ENCODE measurements at regions not wholly inside any gene's neighbourhood (a gene's known extent, or its start where the extent isn't known, plus 50 kb on each side); places are given as distances from the start of the nearest gene placed in this dataset.

- Histone ChIP-seq H3K36me3 (ENCODE audit: control insufficient read depth, insufficient read depth, low read length) (no peaks in the 10 kb centered on the region), H3K4me1 (ENCODE audit: control insufficient read depth, insufficient read depth, low read length) (no peaks in the 10 kb centered on the region), H3K27ac (ENCODE audit: low read length) (no peak overlapping the region), H3K27me3 (ENCODE audit: control insufficient read depth, insufficient read depth, low read length) (no peaks in the 10 kb centered on the region), H3K9me3 (replicated peaks; ENCODE audit: control insufficient read depth, low read depth, low read length) (peaks cover 6% of the 10 kb centered on the region), H3K4me3 (ENCODE audit: low read length) (no peak overlapping the region)
- DNase-seq, result no peak
Measured at GRCh38 chr3:189548053-189548452, 83.1 kb upstream of the TP63 start.

- Histone ChIP-seq H3K4me3 (ENCODE audit: low read length) (no peak overlapping the region), H3K4me1 (ENCODE audit: control insufficient read depth, insufficient read depth, low read length) (no peaks in the 10 kb centered on the region), H3K27me3 (ENCODE audit: control insufficient read depth, insufficient read depth, low read length) (no peaks in the 10 kb centered on the region), H3K27ac (ENCODE audit: low read length) (no peak overlapping the region), H3K9me3 (replicated peaks; ENCODE audit: control insufficient read depth, low read depth, low read length) (peaks cover 6% of the 10 kb centered on the region), H3K36me3 (ENCODE audit: control insufficient read depth, insufficient read depth, low read length) (no peaks in the 10 kb centered on the region)
- DNase-seq, result no peak
- no CpG with 5 or more reads among the region's 2 CpGs for WGBS (ENCODE audit: insufficient coverage)
Measured at GRCh38 chr3:189551007-189551406, 80.2 kb upstream of the TP63 start.

- Histone ChIP-seq H3K27ac (ENCODE audit: low read length) (no peak overlapping the region), H3K9me3 (replicated peaks; ENCODE audit: control insufficient read depth, low read depth, low read length) (peaks cover 3% of the 10 kb centered on the region), H3K36me3 (ENCODE audit: control insufficient read depth, insufficient read depth, low read length) (no peaks in the 10 kb centered on the region), H3K27me3 (ENCODE audit: control insufficient read depth, insufficient read depth, low read length) (no peaks in the 10 kb centered on the region), H3K4me1 (ENCODE audit: control insufficient read depth, insufficient read depth, low read length) (no peaks in the 10 kb centered on the region), H3K4me3 (ENCODE audit: low read length) (no peak overlapping the region)
- 69% methylated on average over 7 of the region's 8 CpGs for WGBS (ENCODE audit: insufficient coverage)
- no peak for DNase-seq
Measured at GRCh38 chr3:189554868-189555557, 76.2 kb upstream of the TP63 start.

- WGBS (ENCODE audit: insufficient coverage), result no CpG with 5 or more reads among the region's 1 CpG
- H3K4me3 ChIP-seq (ENCODE audit: low read length), result no peak overlapping the region
Measured at GRCh38 chr3:189555558-189555881, 75.7 kb upstream of the TP63 start.

GRCh38 chr3:189557824-189558223 lies 73.4 kb upstream of the TP63 start:
- no CpG with 5 or more reads among the region's 3 CpGs for WGBS (ENCODE audit: insufficient coverage)
- Histone ChIP-seq H3K27ac (ENCODE audit: low read length) (no peak overlapping the region), H3K9me3 (replicated peaks; ENCODE audit: control insufficient read depth, low read depth, low read length) (no peaks in the 10 kb centered on the region), H3K27me3 (ENCODE audit: control insufficient read depth, insufficient read depth, low read length) (no peaks in the 10 kb centered on the region), H3K4me3 (ENCODE audit: low read length) (no peak overlapping the region), H3K4me1 (ENCODE audit: control insufficient read depth, insufficient read depth, low read length) (no peaks in the 10 kb centered on the region), H3K36me3 (ENCODE audit: control insufficient read depth, insufficient read depth, low read length) (no peaks in the 10 kb centered on the region)
- no peak for DNase-seq

More at GRCh38 chr3:189555558-189555881, 75.7 kb upstream of the TP63 start:
- Histone ChIP-seq H3K9me3 (replicated peaks; ENCODE audit: control insufficient read depth, low read depth, low read length) (no peaks in the 10 kb centered on the region), H3K27ac (ENCODE audit: low read length) (no peak overlapping the region), H3K36me3 (ENCODE audit: control insufficient read depth, insufficient read depth, low read length) (no peaks in the 10 kb centered on the region), H3K4me1 (ENCODE audit: control insufficient read depth, insufficient read depth, low read length) (no peaks in the 10 kb centered on the region), H3K27me3 (ENCODE audit: control insufficient read depth, insufficient read depth, low read length) (no peaks in the 10 kb centered on the region)
- no peak for DNase-seq

GRCh38 chr3:189561256-189561655 lies 69.9 kb upstream of the TP63 start:
- DNase-seq, result no peak
- no peak overlapping the region for H3K27ac ChIP-seq (ENCODE audit: low read length)
- H3K4me3 ChIP-seq (ENCODE audit: low read length), result no peak overlapping the region
- H3K27me3 ChIP-seq (ENCODE audit: control insufficient read depth, insufficient read depth, low read length), result no peaks in the 10 kb centered on the region
- H3K36me3 ChIP-seq (ENCODE audit: control insufficient read depth, insufficient read depth, low read length), result no peaks in the 10 kb centered on the region
- no peaks in the 10 kb centered on the region for H3K4me1 ChIP-seq (ENCODE audit: control insufficient read depth, insufficient read depth, low read length)
- no peaks in the 10 kb centered on the region for H3K9me3 ChIP-seq (replicated peaks; ENCODE audit: control insufficient read depth, low read depth, low read length)
- 83% methylated on average over 1 of the region's 2 CpGs for WGBS (ENCODE audit: insufficient coverage)

GRCh38 chr3:189563853-189564563 lies 67.2 kb upstream of the TP63 start:
- 0% methylated on average over 1 of the region's 6 CpGs for WGBS (ENCODE audit: insufficient coverage)
- Histone ChIP-seq H3K27me3 (ENCODE audit: control insufficient read depth, insufficient read depth, low read length) (no peaks in the 10 kb centered on the region), H3K36me3 (ENCODE audit: control insufficient read depth, insufficient read depth, low read length) (no peaks in the 10 kb centered on the region), H3K9me3 (replicated peaks; ENCODE audit: control insufficient read depth, low read depth, low read length) (no peaks in the 10 kb centered on the region), H3K27ac (ENCODE audit: low read length) (no peak overlapping the region), H3K4me1 (ENCODE audit: control insufficient read depth, insufficient read depth, low read length) (no peaks in the 10 kb centered on the region), H3K4me3 (ENCODE audit: low read length) (no peak overlapping the region)
- DNase-seq, result no peak

GRCh38 chr3:189566550-189567130 lies 64.5 kb upstream of the TP63 start:
- 71% methylated on average over 1 of the region's 2 CpGs for WGBS (ENCODE audit: insufficient coverage)
- Histone ChIP-seq H3K9me3 (replicated peaks; ENCODE audit: control insufficient read depth, low read depth, low read length) (no peaks in the 10 kb centered on the region), H3K27ac (ENCODE audit: low read length) (no peak overlapping the region), H3K4me1 (ENCODE audit: control insufficient read depth, insufficient read depth, low read length) (no peaks in the 10 kb centered on the region), H3K4me3 (ENCODE audit: low read length) (no peak overlapping the region), H3K36me3 (ENCODE audit: control insufficient read depth, insufficient read depth, low read length) (no peaks in the 10 kb centered on the region), H3K27me3 (ENCODE audit: control insufficient read depth, insufficient read depth, low read length) (no peaks in the 10 kb centered on the region)
- no peak for DNase-seq

GRCh38 chr3:189567322-189567721 lies 63.9 kb upstream of the TP63 start:
- WGBS (ENCODE audit: insufficient coverage), result no CpG with 5 or more reads among the region's 2 CpGs
- Histone ChIP-seq H3K36me3 (ENCODE audit: control insufficient read depth, insufficient read depth, low read length) (no peaks in the 10 kb centered on the region), H3K4me1 (ENCODE audit: control insufficient read depth, insufficient read depth, low read length) (no peaks in the 10 kb centered on the region)

GRCh38 chr3:189567766-189568420 lies 63.3 kb upstream of the TP63 start:
- H3K27me3 ChIP-seq (ENCODE audit: control insufficient read depth, insufficient read depth, low read length), result no peaks in the 10 kb centered on the region
- H3K4me3 ChIP-seq (ENCODE audit: low read length), result no peak overlapping the region
- WGBS (ENCODE audit: insufficient coverage), result no CpG with 5 or more reads among the region's 3 CpGs
- H3K36me3 ChIP-seq (ENCODE audit: control insufficient read depth, insufficient read depth, low read length), result no peaks in the 10 kb centered on the region
- H3K4me1 ChIP-seq (ENCODE audit: control insufficient read depth, insufficient read depth, low read length), result no peaks in the 10 kb centered on the region
- no peak overlapping the region for H3K27ac ChIP-seq (ENCODE audit: low read length)
- no peaks in the 10 kb centered on the region for H3K9me3 ChIP-seq (replicated peaks; ENCODE audit: control insufficient read depth, low read depth, low read length)
- peak; percentile 61 for DNase-seq

More at GRCh38 chr3:189567322-189567721, 63.9 kb upstream of the TP63 start:
- Histone ChIP-seq H3K27me3 (ENCODE audit: control insufficient read depth, insufficient read depth, low read length) (no peaks in the 10 kb centered on the region), H3K9me3 (replicated peaks; ENCODE audit: control insufficient read depth, low read depth, low read length) (no peaks in the 10 kb centered on the region), H3K4me3 (ENCODE audit: low read length) (no peak overlapping the region), H3K27ac (ENCODE audit: low read length) (no peak overlapping the region)
- no peak for DNase-seq
